ENCODE measurements at regions not wholly inside any gene's neighbourhood (a gene's known extent, or its start where the extent isn't known, plus 50 kb on each side); places are given as distances from the start of the nearest gene placed in this dataset.
"Not testable (repeated sequence)": the region's sequence is repeated elsewhere in the genome, so short reads cannot be mapped to it uniquely, and the experiment has no call there.

DNA sequence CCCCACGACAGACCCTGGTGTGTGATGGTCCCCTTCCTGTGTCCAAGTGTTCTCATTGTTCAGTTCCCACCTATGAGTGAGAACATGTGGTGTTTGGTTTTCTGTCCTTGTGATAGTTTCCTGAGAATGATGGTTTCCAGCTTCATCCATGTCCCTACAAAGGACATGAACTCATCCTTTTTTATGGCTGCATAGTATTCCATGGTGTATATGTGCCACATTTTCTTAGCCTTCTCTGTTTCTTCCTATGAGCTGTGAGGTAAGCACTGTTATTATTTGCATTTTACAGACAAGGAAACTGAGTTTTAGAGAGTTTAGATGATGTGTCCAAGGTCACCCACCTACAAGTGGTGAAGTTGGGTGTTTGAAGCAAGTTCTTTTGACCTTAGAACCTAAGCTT lies 51.1 kb upstream of the BNC1 start:
- H3K9me3 ChIP-seq (ENCODE audit: control insufficient read depth, low read length); H3K27me3 ChIP-seq (ENCODE audit: control insufficient read depth, insufficient read depth); ATAC-seq; DNase-seq; H3K4me1 ChIP-seq (ENCODE audit: control insufficient read depth, insufficient read depth, low read length); intact Hi-C loops (cut with DNase I); H3K4me3 ChIP-seq (ENCODE audit: low read length); H3K27ac ChIP-seq (ENCODE audit: low read length): not testable (repeated sequence)
- 91% methylated on average over 1 of the region's 1 CpG for WGBS

DNA sequence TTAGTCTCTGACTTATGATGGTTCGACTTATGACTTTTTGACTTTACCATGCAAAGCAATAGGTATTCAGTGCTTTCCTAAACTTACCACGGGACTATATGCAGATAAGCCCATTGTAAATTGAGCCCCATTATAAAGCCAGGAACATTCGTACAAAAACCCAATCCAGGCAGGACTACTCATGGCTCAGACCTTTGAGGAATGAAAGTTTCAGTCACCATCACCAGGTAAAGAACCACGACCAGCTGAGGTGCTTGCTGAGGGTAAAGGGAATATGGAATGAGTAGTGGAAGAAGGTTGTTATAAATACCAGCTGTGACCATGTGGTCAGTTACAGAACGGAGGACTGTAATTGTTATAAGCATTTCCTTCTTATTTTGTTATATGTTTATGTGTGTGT lies 54.9 kb upstream of the BNC1 start:
- no peak overlapping the region for H3K4me3 ChIP-seq (ENCODE audit: low read length)
- no peak for DNase-seq
- H3K27ac ChIP-seq (ENCODE audit: low read length), result no peak overlapping the region
- H3K4me1 ChIP-seq (ENCODE audit: control insufficient read depth, insufficient read depth, low read length), result no peaks in the 10 kb centered on the region
- no peak for ATAC-seq
- WGBS, result 77% methylated on average over 5 of the region's 5 CpGs
- peaks cover 3% of the 10 kb centered on the region for H3K27me3 ChIP-seq (ENCODE audit: control insufficient read depth, insufficient read depth)
- intact Hi-C loops (cut with DNase I), result no loop called here
- no peaks in the 10 kb centered on the region for H3K9me3 ChIP-seq (ENCODE audit: control insufficient read depth, low read length)

DNA sequence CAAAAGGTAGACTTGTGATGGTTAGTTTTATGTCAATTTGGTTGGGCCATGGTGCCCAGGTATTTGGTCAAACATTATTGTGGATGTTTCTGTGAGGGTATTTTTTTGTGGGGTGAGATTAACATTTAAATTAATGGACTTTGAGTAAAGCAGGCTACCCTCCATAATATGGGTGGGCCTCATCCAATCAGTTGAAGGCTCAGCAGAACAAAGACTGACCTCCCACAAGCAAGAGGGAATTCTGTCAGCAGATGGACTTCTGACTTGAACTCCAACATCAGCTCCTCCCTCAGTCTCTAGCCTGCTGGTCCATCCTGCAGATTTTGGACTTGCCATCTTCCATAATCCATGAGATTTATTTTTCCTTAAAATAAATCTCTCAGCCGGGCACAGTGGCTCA lies 55.6 kb upstream of the BNC1 start:
- intact Hi-C loops (cut with DNase I), result no loop called here
- WGBS, result 91% methylated on average over 1 of the region's 1 CpG
- H3K4me1 ChIP-seq (ENCODE audit: control insufficient read depth, insufficient read depth, low read length), result no peaks in the 10 kb centered on the region

DNA sequence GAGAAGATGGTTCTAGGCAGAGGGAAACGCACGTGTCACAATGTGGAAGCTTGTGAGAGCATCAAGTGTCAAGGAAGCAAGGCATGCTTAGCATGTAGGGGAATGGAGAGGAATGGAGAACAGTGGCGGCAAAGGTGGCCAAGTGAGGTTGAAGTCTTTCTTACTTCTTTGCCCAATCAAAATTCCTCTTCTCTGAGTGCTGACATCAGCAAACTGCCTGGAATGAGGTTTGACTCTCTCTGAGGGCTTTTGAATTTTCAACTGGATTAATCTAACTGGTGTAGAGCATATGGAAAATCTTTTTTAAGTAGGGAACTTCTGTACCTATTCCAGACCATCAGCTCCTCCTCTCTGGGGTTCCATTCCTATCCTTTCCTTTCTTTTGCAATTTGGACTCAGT lies 61.9 kb upstream of the BNC1 start:
- ATAC-seq (no peak), DNase-seq (no peak)
- H3K9me3 ChIP-seq (ENCODE audit: control insufficient read depth, low read length), result no peaks in the 10 kb centered on the region
- no peak overlapping the region for H3K27ac ChIP-seq (ENCODE audit: low read length)
- intact Hi-C loops (cut with DNase I), result no loop called here
- peaks cover 2% of the 10 kb centered on the region for H3K27me3 ChIP-seq (ENCODE audit: control insufficient read depth, insufficient read depth)
- no peak overlapping the region for H3K4me3 ChIP-seq (ENCODE audit: low read length)
- 65% methylated on average over 3 of the region's 3 CpGs for WGBS
- H3K4me1 ChIP-seq (ENCODE audit: control insufficient read depth, insufficient read depth, low read length), result no peaks in the 10 kb centered on the region

More for the DNA sequence above, 55.6 kb upstream of the BNC1 start:
- Histone ChIP-seq H3K4me3 (ENCODE audit: low read length) (no peak overlapping the region), H3K27me3 (ENCODE audit: control insufficient read depth, insufficient read depth) (peaks cover 3% of the 10 kb centered on the region), H3K27ac (ENCODE audit: low read length) (no peak overlapping the region), H3K9me3 (ENCODE audit: control insufficient read depth, low read length) (no peaks in the 10 kb centered on the region)
- ATAC-seq (no peak), DNase-seq (no peak)

DNA sequence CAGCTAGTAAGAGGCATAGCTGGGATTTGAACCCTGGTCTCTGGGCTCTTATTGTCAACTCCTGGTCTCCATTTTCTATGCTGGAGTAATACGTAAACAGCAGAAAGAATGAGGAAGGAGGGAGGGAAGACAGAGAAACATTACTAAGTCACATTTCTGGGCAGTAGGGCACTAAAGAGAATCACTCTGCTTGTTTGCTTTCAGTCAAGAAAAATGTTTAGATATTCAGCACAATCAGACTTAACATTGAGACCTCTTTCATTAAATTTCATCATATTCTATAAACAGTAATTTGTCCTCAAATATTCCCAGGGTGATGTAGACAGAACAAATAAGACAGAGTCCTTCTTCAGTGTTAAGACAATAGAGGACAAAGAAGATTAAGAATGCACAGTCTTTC lies 67.7 kb upstream of the BNC1 start:
- ATAC-seq (no peak), DNase-seq (no peak)
- intact Hi-C loops (cut with DNase I), result no loop called here

DNA sequence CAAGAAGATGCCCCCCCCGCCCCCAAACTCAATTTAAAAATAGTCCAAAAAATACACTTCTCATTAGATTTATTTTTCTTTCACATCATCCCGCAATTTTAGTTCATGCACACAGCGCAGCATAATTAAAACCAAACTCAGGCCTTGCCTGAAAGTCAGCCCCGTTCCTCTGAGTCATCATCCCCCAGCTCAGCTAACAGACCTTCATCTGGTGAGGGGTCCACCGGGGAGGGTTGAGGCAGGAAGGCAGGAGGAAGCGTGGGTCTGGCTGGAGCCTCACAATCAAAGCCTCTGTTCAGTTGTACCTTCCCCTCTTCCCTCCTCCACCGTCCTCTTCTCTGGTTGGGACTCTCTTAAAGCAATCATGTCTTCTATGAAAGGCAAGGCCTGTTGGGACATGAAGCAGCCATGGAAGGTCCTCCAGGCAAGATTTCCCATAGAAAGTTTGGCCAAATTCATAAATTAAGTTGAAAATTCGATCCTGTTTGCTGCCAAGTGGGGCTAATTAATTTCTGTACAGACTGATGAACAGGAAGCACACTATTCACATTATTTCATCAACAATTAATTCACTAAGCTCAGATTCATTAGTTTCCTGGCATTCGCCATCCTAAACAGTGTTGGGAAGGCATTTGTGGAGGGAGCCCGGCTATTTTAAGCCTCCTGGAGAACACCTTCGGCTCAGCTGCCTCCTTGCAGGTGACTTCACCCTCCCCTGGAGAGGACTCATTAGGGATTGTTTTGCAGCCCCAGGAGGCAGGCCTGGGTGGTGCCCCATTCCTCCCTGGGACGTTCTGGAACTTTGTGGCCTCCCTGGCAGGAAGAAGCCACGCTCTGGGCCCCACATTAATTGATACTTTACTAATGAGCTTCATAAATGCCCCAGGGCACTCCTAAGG lies 72.3 kb upstream of the BNC1 start:
- no peak overlapping the region for H3K27ac ChIP-seq (ENCODE audit: low read length)

More for the DNA sequence above, 67.7 kb upstream of the BNC1 start:
- Histone ChIP-seq H3K4me1 (ENCODE audit: control insufficient read depth, insufficient read depth, low read length) (no peaks in the 10 kb centered on the region), H3K9me3 (ENCODE audit: control insufficient read depth, low read length) (no peaks in the 10 kb centered on the region), H3K4me3 (ENCODE audit: low read length) (no peak overlapping the region), H3K27ac (ENCODE audit: low read length) (no peak overlapping the region), H3K27me3 (ENCODE audit: control insufficient read depth, insufficient read depth) (peaks cover 2% of the 10 kb centered on the region)
- WGBS, result 54% methylated on average over 1 of the region's 1 CpG

DNA sequence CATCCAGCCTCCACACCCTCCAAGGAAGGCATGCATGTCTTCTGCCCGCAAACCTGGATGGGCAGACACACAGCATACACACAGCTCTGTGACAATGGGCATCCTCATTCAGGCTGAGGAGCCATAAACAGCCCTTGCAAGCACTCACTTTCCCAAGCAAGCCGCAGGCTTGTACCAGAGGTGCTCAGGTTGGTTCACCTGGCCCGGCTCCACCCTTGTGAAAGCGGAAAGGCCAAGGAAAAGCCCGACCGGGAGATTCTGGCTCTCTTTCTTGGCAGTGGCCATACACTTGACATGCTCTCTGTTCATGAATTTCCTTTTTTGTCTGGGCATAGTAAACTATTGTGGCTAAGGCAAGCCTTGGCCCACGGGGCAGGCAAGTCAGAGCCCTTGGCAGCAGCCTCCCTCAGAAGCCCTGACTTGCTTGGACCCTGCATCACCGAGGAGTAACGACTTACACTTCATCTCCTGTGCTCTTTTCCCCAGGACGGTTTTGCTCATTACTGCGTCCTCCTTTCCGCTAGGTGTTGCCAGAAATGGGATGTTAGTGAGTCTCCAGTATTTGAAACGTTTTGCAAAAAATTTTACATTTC lies 74.6 kb upstream of the BNC1 start:
- H3K4me1 ChIP-seq (ENCODE audit: control insufficient read depth, insufficient read depth, low read length), result no peaks in the 10 kb centered on the region
- 79% methylated on average over 13 of the region's 13 CpGs for WGBS
- H3K27me3 ChIP-seq (ENCODE audit: control insufficient read depth, insufficient read depth), result no peaks in the 10 kb centered on the region
- H3K27ac ChIP-seq (ENCODE audit: low read length), result no peak overlapping the region
- no peaks in the 10 kb centered on the region for H3K9me3 ChIP-seq (ENCODE audit: control insufficient read depth, low read length)
- no peak for DNase-seq
- ATAC-seq, result no peak
- no peak overlapping the region for H3K4me3 ChIP-seq (ENCODE audit: low read length)
- intact Hi-C loops (cut with DNase I), result no loop called here

More for the DNA sequence above, 72.3 kb upstream of the BNC1 start:
- H3K9me3 ChIP-seq (ENCODE audit: control insufficient read depth, low read length), result no peaks in the 10 kb centered on the region
- H3K4me1 ChIP-seq (ENCODE audit: control insufficient read depth, insufficient read depth, low read length), result no peaks in the 10 kb centered on the region
- intact Hi-C loops (cut with DNase I), result no loop called here
- no peaks in the 10 kb centered on the region for H3K27me3 ChIP-seq (ENCODE audit: control insufficient read depth, insufficient read depth)
- H3K4me3 ChIP-seq (ENCODE audit: low read length), result no peak overlapping the region
- no peak for ATAC-seq
- WGBS, result 57% methylated on average over 13 of the region's 13 CpGs
- DNase-seq, result no peak

DNA sequence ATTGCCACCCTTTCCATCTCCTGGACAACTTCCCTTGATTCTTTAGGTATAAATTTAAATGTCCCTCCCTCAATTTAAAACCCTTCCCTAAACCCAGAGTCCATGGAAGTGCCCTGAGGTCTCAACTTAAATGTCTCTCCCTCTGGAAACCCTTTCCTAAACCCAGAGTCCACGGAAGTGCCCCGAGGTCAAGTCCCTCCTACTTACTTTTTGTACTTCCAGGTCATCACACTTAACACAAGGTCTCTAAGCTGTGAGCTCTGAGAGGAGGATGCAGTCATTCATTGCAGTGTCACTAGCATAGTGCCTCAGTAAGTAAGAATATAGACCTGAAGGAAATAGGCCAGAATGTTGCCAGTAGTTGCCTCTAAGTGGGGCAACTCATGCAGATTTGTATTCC lies 78.2 kb upstream of the BNC1 start:
- DNase-seq (no peak), ATAC-seq (no peak)
- Histone ChIP-seq H3K27ac (ENCODE audit: low read length) (no peak overlapping the region), H3K4me1 (ENCODE audit: control insufficient read depth, insufficient read depth, low read length) (no peaks in the 10 kb centered on the region), H3K4me3 (ENCODE audit: low read length) (no peak overlapping the region), H3K27me3 (ENCODE audit: control insufficient read depth, insufficient read depth) (peaks cover 2% of the 10 kb centered on the region), H3K9me3 (ENCODE audit: control insufficient read depth, low read length) (no peaks in the 10 kb centered on the region)
- intact Hi-C loops (cut with DNase I), result loop anchor here in 1 of 4 donors (5.0 kb wide), 1 partner anchor 60 kb away; no protein-coding TSS in a partner anchor
- 75% methylated on average over 2 of the region's 2 CpGs for WGBS

DNA sequence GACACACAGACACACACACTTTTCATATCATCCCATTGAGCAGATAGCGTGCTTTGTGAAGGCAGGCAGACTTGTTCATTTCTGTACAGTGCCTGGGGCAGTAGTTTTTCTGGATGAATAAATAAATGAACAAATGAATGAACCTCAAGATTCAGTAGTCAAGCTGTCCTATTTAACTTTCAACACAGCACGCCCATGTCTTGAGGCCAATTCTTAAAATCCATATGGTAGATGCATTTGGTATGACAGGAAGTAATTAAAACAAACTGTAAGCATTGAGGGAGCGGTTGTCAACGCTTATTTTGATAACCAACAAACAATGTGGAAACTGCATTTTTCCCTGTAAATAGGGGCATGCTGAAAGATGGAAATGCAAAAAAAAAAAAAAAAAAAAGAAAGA lies 80.0 kb upstream of the BNC1 start:
- H3K4me3 ChIP-seq (ENCODE audit: low read length), result no peak overlapping the region
- no peaks in the 10 kb centered on the region for H3K9me3 ChIP-seq (ENCODE audit: control insufficient read depth, low read length)
- 65% methylated on average over 4 of the region's 4 CpGs for WGBS
- H3K27me3 ChIP-seq (ENCODE audit: control insufficient read depth, insufficient read depth), result peaks cover 2% of the 10 kb centered on the region
- ATAC-seq (no peak), DNase-seq (no peak)
- H3K4me1 ChIP-seq (ENCODE audit: control insufficient read depth, insufficient read depth, low read length), result no peaks in the 10 kb centered on the region
- intact Hi-C loops (cut with DNase I), result loop anchor here in 1 of 4 donors (5.0 kb wide), 1 partner anchor 62 kb away; no protein-coding TSS in a partner anchor
- no peak overlapping the region for H3K27ac ChIP-seq (ENCODE audit: low read length)

DNA sequence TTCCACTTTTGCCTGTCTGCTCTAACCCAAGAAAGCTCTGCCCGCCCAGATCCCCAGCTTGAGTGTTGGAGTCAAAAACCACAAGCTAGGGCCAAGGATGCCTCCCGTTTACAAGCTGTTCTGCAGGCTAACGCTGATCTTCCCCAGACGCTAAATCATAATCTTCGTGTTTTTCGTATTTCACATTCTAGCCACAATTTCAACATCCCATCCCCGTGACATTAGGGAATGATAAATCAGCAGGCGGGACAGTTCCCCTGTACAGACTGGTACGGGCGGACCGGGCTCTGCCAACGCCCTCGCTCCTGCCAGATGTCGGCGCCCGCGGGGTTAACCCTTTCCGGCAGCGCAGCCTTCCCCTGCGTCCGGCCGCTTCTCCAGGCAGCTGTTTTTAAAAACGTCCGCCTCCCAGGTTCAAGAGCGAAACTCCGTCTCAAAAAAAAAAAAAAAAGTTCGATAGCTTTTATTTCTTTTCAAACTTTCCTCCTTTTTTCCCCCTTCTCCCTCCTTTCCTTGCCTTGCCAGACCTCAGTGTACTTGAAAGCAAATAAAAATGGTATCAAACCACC lies 81.0 kb upstream of the BNC1 start:
- H3K4me3 ChIP-seq (ENCODE audit: low read length), result peak overlapping the region; percentile 49
- DNase-seq (peak; percentile 37 to 71 (median 71)), ATAC-seq (peak; percentile 74 to 75)
- H3K9me3 ChIP-seq (ENCODE audit: control insufficient read depth, low read length), result no peaks in the 10 kb centered on the region
- no peak overlapping the region for H3K27ac ChIP-seq (ENCODE audit: low read length)
- peaks cover 2% of the 10 kb centered on the region for H3K27me3 ChIP-seq (ENCODE audit: control insufficient read depth, insufficient read depth)
- no peaks in the 10 kb centered on the region for H3K4me1 ChIP-seq (ENCODE audit: control insufficient read depth, insufficient read depth, low read length)
- under 1% methylated on average over 27 of the region's 27 CpGs for WGBS
- intact Hi-C loops (cut with DNase I), result no loop called here

DNA sequence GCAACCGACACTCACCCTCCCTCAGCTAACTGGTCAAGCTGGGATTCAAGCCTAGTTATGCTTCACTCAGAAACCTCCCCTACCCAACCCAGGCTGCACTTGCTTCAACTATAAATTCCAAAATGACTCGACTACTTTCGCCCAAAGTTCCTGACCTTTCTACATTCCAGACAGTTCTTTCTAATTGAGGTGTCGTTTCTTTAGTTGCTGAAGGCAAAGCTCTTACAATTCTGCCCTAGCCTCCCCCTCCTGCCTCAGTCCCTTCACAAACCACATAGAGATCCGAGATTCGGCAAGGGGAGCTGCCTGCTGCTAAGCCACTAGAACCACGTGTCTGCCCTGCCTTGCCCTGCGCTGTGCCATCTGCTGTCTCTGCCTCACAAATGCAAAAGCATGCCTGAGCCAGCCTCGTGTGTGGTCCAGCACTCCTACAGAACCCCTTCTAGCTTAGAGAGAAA lies 74.7 kb upstream of the SH3GL3 start:
- Histone ChIP-seq H3K27ac (ENCODE audit: low read length) (no peak overlapping the region), H3K9me3 (ENCODE audit: control insufficient read depth, low read length) (no peaks in the 10 kb centered on the region), H3K4me3 (ENCODE audit: low read length) (no peak overlapping the region), H3K4me1 (ENCODE audit: control insufficient read depth, insufficient read depth, low read length) (no peaks in the 10 kb centered on the region), H3K27me3 (ENCODE audit: control insufficient read depth, insufficient read depth) (peaks cover 5% of the 10 kb centered on the region)
- DNase-seq, result no peak
- ATAC-seq, result peak in 1 of 2 donors; percentile 37
- 22% methylated on average over 9 of the region's 9 CpGs for WGBS
- intact Hi-C loops (cut with DNase I), result loop anchor here in 1 of 4 donors (10.0 kb wide), 1 partner anchor 118 kb away; no protein-coding TSS in a partner anchor

All from right cardiac atrium (tissue), 5 donors.